Brain microvascular endothelial cell (primary cell): ENCODE measurements at regions not wholly inside any gene's neighbourhood (a gene's known extent, or its start where the extent isn't known, plus 50 kb on each side); places are given as distances from the start of the nearest gene placed in this dataset.
"Not testable (repeated sequence)": the region's sequence is repeated elsewhere in the genome, so short reads cannot be mapped to it uniquely, and the experiment has no call there.

Source experiments
- DNase-seq: peaks from one replicate; pipeline ENCODE4 v3.0.0-alpha.2; 2020
- H3K27ac ChIP-seq: fragments of 250-450 bp; sonication (Bioruptor Pico); 2 replicates; pipeline ENCODE4 v1.5.1; 2020; ENCODE audit warnings: mild to moderate bottlenecking, moderate library complexity
- H3K27me3 ChIP-seq: fragments of 250-450 bp; sonication (Bioruptor Pico); replicated peaks from 2 replicates; pipeline ENCODE4 v1.5.1; 2020; ENCODE audit warnings: mild to moderate bottlenecking
- H3K36me3 ChIP-seq: fragments of 250-450 bp; sonication (Bioruptor Pico); replicated peaks from 2 replicates; pipeline ENCODE4 v1.5.1; 2020; ENCODE audit warnings: mild to moderate bottlenecking
- H3K4me3 ChIP-seq: 2 replicates; pipeline ENCODE4 v1.5.1; 2011; ENCODE audit warnings: low read depth, mild to moderate bottlenecking, control low read depth, low read length, moderate library complexity
- in situ Hi-C: cut with HindIII; loops from 2 replicates; pipeline ENCODE4 v1.10.0; 2017; ENCODE audit warnings: low sequenced_read_pairs, low pct_ligation_motif_present
- TF ChIP-seq, protein P1 (sequence below): IDR thresholded peaks from 2 replicates; pipeline ENCODE4 v1.5.1; 2011; ENCODE audit warnings: low read depth, mild to moderate bottlenecking, moderate library complexity, low read length, control low read depth, inconsistent platforms; ENCODE audit errors: missing control alignments

DNA sequence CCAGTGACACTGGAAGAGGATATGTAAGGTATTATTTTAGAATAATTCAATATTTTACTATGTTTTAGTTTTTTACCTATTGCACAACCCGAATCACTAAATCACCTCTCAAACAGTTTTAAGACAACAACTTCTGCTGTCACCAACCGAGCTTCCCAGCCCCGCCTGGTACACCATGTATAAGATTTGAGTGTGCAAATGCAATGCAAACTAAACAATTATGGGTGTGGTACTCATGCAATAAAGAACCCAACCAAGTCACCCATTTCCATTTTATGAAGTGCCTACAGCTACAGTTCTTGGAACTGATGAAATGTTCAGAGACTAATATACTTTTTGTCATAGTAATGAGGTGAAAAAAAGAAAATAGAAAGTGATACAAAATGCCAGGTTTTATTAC is 256.2 kb downstream of the TAFA4 start:
- H3K36me3 ChIP-seq, result no peaks in the 10 kb centered on the region
- in situ Hi-C loops, result no loop called here
- H3K27ac ChIP-seq, result no peak overlapping the region
- DNase-seq, result no peak
- TF ChIP-seq, protein P1, sequence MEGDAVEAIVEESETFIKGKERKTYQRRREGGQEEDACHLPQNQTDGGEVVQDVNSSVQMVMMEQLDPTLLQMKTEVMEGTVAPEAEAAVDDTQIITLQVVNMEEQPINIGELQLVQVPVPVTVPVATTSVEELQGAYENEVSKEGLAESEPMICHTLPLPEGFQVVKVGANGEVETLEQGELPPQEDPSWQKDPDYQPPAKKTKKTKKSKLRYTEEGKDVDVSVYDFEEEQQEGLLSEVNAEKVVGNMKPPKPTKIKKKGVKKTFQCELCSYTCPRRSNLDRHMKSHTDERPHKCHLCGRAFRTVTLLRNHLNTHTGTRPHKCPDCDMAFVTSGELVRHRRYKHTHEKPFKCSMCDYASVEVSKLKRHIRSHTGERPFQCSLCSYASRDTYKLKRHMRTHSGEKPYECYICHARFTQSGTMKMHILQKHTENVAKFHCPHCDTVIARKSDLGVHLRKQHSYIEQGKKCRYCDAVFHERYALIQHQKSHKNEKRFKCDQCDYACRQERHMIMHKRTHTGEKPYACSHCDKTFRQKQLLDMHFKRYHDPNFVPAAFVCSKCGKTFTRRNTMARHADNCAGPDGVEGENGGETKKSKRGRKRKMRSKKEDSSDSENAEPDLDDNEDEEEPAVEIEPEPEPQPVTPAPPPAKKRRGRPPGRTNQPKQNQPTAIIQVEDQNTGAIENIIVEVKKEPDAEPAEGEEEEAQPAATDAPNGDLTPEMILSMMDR, result no peak
- H3K4me3 ChIP-seq, result no peak overlapping the region
- H3K27me3 ChIP-seq, result no peaks in the 10 kb centered on the region

DNA sequence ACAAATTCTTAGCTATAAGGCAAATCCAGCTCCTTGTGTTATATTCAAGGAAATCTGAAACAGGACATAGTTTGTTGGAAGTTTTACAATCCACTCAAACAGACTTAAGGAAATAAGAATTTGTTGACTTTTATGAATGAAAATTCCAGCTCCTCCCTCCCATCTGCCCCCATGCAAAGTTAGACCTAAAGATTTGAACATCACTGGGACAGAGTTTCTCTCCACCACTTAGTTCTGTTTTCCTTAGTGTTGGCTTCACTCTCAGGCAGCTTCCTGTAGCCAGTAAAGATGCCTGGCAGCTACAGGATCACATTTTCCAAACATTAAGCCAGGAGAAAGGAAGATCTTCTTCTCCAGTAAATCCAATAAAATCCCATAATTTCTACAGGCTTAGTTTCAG is 265.0 kb downstream of the TAFA4 start:
- no peak for DNase-seq
- no peak overlapping the region for H3K27ac ChIP-seq
- TF ChIP-seq, protein P1, result no peak
- in situ Hi-C loops, result no loop called here
- H3K4me3 ChIP-seq, result no peak overlapping the region
- H3K36me3 ChIP-seq, result no peaks in the 10 kb centered on the region
- H3K27me3 ChIP-seq, result no peaks in the 10 kb centered on the region

DNA sequence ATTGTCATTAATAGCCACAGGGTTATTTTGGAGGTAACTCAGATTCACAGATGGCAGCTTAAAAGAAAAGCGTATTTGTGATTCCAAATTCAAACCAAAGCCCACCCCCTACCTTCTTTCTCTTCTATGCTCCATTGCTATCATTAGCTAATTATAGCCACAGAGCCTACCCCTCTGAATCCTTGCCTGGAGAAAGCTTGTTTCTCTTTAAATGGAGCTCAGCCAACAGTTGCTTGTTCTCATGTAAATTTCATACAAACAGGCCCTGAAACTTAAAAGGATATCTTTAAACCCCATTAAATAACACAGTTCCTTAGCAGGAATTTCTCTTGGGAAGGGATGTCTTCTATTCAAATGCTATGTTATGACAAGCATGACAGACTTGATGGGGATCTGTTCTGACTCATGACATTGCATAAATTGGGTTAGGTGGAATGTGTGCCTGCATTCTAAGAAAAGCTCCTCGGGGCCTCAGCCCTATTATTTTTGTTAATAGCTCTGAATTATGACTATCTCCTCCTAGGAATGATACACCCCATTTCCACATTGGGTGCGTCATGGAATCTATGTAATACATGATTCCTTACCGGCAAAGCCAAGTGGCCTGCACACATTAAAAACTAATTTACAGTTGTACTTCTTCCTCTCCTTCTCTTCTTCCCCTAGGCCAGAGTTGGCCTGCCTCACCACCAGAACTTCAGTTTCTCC is 265.8 kb downstream of the TAFA4 start:
- H3K27ac ChIP-seq, result no peak overlapping the region
- no peak for DNase-seq

DNA sequence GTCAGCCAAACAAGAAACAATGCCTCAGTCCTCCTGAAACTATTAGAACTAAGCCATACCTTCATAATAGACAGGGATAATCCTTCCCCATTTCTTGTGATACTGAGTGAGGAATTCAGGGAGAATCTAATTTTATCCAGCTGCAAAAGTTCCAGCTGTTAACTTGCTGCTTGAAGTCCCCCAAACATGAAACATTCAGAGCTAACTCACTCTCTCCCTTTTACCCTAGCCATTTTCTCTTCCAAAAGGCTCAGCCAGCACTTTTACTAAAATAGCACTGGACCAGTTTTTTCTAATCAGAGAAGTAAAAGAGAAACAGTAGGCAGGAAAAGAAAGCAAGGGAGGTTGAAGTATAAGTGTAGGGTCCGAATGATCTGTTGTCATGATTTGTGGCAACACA is 268.1 kb downstream of the TAFA4 start:
- H3K36me3 ChIP-seq, result no peaks in the 10 kb centered on the region
- H3K27me3 ChIP-seq, result no peaks in the 10 kb centered on the region
- TF ChIP-seq, protein P1, result no peak
- H3K4me3 ChIP-seq, result no peak overlapping the region
- no peak overlapping the region for H3K27ac ChIP-seq
- no peak for DNase-seq
- in situ Hi-C loops, result no loop called here

More for the DNA sequence above, 265.8 kb downstream of the TAFA4 start:
- no peaks in the 10 kb centered on the region for H3K27me3 ChIP-seq
- TF ChIP-seq, protein P1, result no peak
- H3K4me3 ChIP-seq, result no peak overlapping the region
- in situ Hi-C loops, result no loop called here
- no peaks in the 10 kb centered on the region for H3K36me3 ChIP-seq

DNA sequence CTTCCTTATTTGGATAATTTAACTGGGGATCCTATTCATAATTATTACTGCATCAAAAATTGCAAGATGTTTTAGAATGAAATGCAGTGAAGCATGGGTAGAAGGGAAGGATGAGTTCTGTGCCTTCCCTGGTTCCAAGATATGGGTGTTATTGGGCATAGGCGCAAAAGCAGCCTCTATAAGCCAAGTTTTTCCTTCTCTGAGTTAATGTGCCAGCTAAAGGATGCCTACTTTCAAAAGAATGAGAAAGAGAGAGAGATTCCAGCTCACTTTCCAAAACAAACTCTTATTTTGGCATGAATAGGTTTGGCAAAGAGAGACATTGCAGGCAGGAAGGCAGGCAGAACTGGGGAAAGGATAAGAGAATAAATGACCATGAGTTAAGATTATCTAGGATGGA is 270.2 kb downstream of the TAFA4 start:
- Histone ChIP-seq H3K27me3 (no peaks in the 10 kb centered on the region), H3K4me3 (no peak overlapping the region), H3K36me3 (no peaks in the 10 kb centered on the region), H3K27ac (no peak overlapping the region)
- DNase-seq, result no peak
- TF ChIP-seq, protein P1, result no peak
- in situ Hi-C loops, result no loop called here

DNA sequence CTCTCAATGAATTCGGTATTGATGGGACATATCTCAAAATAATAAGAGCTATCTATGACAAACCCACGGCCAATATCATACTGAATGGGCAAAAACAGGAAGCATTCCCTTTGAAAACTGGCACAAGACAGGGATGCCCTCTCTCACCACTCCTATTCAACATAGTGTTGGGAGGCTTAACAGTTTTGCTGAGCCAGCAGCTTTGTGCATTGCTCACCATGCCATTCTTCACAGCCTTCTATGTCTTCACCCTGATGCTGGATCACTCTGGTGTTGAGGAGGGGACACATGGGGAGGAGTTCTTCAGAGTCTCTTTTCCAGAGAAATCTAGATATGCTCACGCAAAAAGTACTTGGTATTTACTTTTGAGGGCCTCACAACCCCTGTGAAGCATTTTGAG is 281.7 kb downstream of the TAFA4 start:
- DNase-seq, H3K36me3 ChIP-seq, H3K4me3 ChIP-seq, H3K27ac ChIP-seq, in situ Hi-C loops, H3K27me3 ChIP-seq: not testable (repeated sequence)
